Calu3 (cell line): ENCODE measurements at regions not wholly inside any gene's neighbourhood (a gene's known extent, or its start where the extent isn't known, plus 50 kb on each side); places are given as distances from the start of the nearest gene placed in this dataset.
"Not testable (repeated sequence)": the region's sequence is repeated elsewhere in the genome, so short reads cannot be mapped to it uniquely, and the experiment has no call there.

Source experiments
- BruUV-seq: library from RNA; stranded (reverse); fragments of 400-500 nt; replicated peaks from 2 replicates; lab custom pipeline; 2021; lab: Mats Ljungman, UMichigan
- CTCF ChIA-PET: fragments of 300-600 bp; sonication (Branson Sonifier 250); formaldehyde crosslinking; loops from one replicate; lab custom pipeline; 2022; ENCODE audit warnings: antibody characterized with exemption; lab: Charles Lee
- DNase-seq: peaks from one replicate; pipeline ENCODE4 v3.0.0; 2022
- H3K27ac Mint-ChIP-seq: one replicate; pipeline ENCODE4 v1.8.0; 2022; ENCODE audit warnings: mixed read lengths; ENCODE audit not compliant: unreplicated experiment
- H3K27me3 Mint-ChIP-seq: one replicate; pipeline ENCODE4 v1.8.0; 2022; ENCODE audit warnings: mixed read lengths; ENCODE audit not compliant: unreplicated experiment
- H3K36me3 Mint-ChIP-seq: one replicate; pipeline ENCODE4 v1.8.0; 2022; ENCODE audit warnings: mild to moderate bottlenecking, moderate library complexity, mixed read lengths; ENCODE audit not compliant: insufficient read depth, unreplicated experiment
- H3K4me1 Mint-ChIP-seq: one replicate; pipeline ENCODE4 v1.8.0; 2022; ENCODE audit warnings: mild to moderate bottlenecking, low read depth, mixed read lengths; ENCODE audit not compliant: unreplicated experiment
- H3K4me3 Mint-ChIP-seq: one replicate; pipeline ENCODE4 v1.8.0; 2022; ENCODE audit warnings: mild to moderate bottlenecking, low read depth, moderate library complexity, mixed read lengths; ENCODE audit not compliant: unreplicated experiment
- H3K9me3 Mint-ChIP-seq: one replicate; pipeline ENCODE4 v1.8.0; 2022; ENCODE audit warnings: low read depth, mixed read lengths; ENCODE audit not compliant: unreplicated experiment
- CTCF ChIP-seq: fragments of 200-600 bp; IDR thresholded peaks from one replicate; pipeline ENCODE4 v1.8.0; 2022; ENCODE audit warnings: antibody characterized with exemption; ENCODE audit not compliant: unreplicated experiment
- intact Hi-C: fragments of 100-400 bp; cut with micrococcal nuclease; formaldehyde crosslinking; loops from one replicate; pipeline ENCODE4 v1.10.0; 2022; ENCODE audit not compliant: unreplicated experiment

DNA sequence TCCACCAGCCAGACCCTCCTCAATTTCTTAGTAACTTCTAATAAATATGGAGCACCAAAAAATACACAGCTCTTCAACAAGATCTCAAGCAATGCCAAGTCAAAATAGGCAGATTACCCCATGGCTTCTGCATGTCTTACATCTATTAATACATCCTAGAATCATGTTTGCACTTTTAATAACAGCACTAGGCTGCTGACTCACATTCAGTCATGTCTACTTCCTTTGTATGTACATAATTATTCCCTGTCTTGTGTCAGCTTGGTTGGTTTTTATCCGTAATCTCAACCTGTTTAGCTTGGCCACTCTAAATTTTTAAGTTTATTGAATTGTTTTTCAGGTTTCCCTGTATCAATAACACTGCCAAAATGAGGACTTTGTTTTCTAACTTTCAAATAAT lies 420.1 kb upstream of the ACVR2A start:
- no peak for DNase-seq
- peaks cover 62% of the 10 kb centered on the region for H3K4me1 Mint-ChIP-seq
- CTCF ChIA-PET, result interaction anchor here (0.6 to 1.5 kb wide), 5 partner anchors 9 to 459 kb away, joined by 3 to 6 read pairs (median 3); no protein-coding TSS in a partner anchor
- peak overlapping the region; percentile 15 for H3K4me3 Mint-ChIP-seq
- H3K27me3 Mint-ChIP-seq, result no peaks in the 10 kb centered on the region
- no peak for TF ChIP-seq CTCF
- intact Hi-C loops, result loop anchor here (10.0 kb wide), 1 partner anchor 490 kb away; no protein-coding TSS in a partner anchor
- H3K27ac Mint-ChIP-seq, result peak overlapping the region; percentile 42
- no TSS peak for BruUV-seq
- no peaks in the 10 kb centered on the region for H3K9me3 Mint-ChIP-seq
- peaks cover 4% of the 10 kb centered on the region for H3K36me3 Mint-ChIP-seq

GRCh38 chr2:147420947-147421675 lies 423.7 kb upstream of the ACVR2A start:
- Mint-ChIP-seq H3K9me3 (peaks cover 2% of the 10 kb centered on the region), H3K36me3 (peaks cover 4% of the 10 kb centered on the region), H3K4me1 (peaks cover 51% of the 10 kb centered on the region), H3K4me3 (no peak overlapping the region), H3K27me3 (no peaks in the 10 kb centered on the region), H3K27ac (no peak overlapping the region)
- no peak for TF ChIP-seq CTCF
- intact Hi-C loops, result loop anchor here (10.0 kb wide), 1 partner anchor 494 kb away; no protein-coding TSS in a partner anchor
- BruUV-seq, result no TSS peak
- CTCF ChIA-PET, result no interaction called here
- no peak for DNase-seq

GRCh38 chr2:147420517-147420916 lies 424.3 kb upstream of the ACVR2A start:
- H3K9me3 Mint-ChIP-seq, result peaks cover 2% of the 10 kb centered on the region
- intact Hi-C loops, result loop anchor here (10.0 kb wide), 1 partner anchor 494 kb away; no protein-coding TSS in a partner anchor
- TF ChIP-seq CTCF, result no peak
- H3K4me1 Mint-ChIP-seq, result peaks cover 47% of the 10 kb centered on the region
- H3K27ac Mint-ChIP-seq, result no peak overlapping the region
- no TSS peak for BruUV-seq
- H3K4me3 Mint-ChIP-seq, result no peak overlapping the region
- CTCF ChIA-PET, result no interaction called here
- no peak for DNase-seq
- H3K27me3 Mint-ChIP-seq, result no peaks in the 10 kb centered on the region
- peaks cover 2% of the 10 kb centered on the region for H3K36me3 Mint-ChIP-seq

GRCh38 chr2:147416099-147416498 lies 428.7 kb upstream of the ACVR2A start:
- H3K36me3 Mint-ChIP-seq, result no peaks in the 10 kb centered on the region
- CTCF ChIA-PET, result no interaction called here
- no TSS peak for BruUV-seq
- H3K27me3 Mint-ChIP-seq, result no peaks in the 10 kb centered on the region
- no peak overlapping the region for H3K4me3 Mint-ChIP-seq
- no peak for TF ChIP-seq CTCF
- peaks cover 4% of the 10 kb centered on the region for H3K9me3 Mint-ChIP-seq
- H3K27ac Mint-ChIP-seq, result peak overlapping the region; percentile 41
- intact Hi-C loops, result no loop called here
- H3K4me1 Mint-ChIP-seq, result peaks cover 57% of the 10 kb centered on the region
- DNase-seq, result no peak

DNA sequence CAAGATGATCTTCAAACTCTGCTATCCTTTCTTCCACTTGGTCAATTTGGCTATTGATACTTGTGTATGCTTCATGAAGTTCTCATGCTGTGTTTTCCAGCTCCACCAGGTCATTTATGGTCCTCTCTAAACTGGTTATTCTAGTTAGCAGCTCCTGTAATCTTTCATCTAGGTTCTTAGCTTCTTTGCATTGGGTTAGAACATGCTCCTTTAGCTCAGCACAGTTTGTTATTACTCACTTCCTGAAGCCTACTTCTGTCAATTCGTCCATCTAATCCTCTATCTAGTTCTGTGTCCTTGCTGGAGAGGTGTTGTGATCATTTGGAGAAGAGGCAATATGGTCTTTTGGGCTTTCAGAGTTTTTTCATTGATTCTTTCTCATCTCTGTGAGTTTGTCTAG lies 430.2 kb upstream of the ACVR2A start:
- peaks cover 57% of the 10 kb centered on the region for H3K4me1 Mint-ChIP-seq
- H3K36me3 Mint-ChIP-seq, H3K27me3 Mint-ChIP-seq, H3K4me3 Mint-ChIP-seq, intact Hi-C loops, BruUV-seq, CTCF ChIA-PET, DNase-seq, H3K9me3 Mint-ChIP-seq: not testable (repeated sequence)
- peak overlapping the region; percentile 0 for H3K27ac Mint-ChIP-seq
